ENCODE measurements at regions not wholly inside any gene's neighbourhood (a gene's known extent, or its start where the extent isn't known, plus 50 kb on each side); places are given as distances from the start of the nearest gene placed in this dataset.

DNA sequence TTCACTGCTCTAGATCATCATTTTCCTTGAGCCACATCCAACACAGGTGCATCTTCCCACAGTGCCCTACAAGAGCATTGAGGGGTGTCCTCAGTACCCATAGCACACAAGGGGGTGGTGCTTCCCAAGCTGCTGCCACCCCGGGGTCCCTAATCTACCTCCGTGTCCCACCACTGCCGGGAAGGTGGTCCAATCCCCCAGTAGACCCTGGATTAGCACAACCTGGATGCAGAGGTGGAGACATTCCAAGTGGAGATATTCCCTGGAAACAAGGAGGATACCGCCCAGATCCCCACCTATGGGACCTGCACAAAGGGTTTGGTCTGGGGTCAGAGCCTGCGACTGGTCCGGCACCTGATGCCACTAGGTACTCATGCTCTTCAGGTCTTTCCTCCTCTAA is 284.8 kb upstream of the PPP2R2D start:
- Mint-ChIP-seq H3K4me3 (no peak overlapping the region), H3K27me3 (peaks cover 4 to 14% of the 10 kb centered on the region in 2 donors), H3K36me3 (no peaks in the 10 kb centered on the region), H3K27ac (no peak overlapping the region), H3K9me3 (peaks cover 0 to 7% (median 0%) of the 10 kb centered on the region in 5 donors), H3K4me1 (no peaks in the 10 kb centered on the region)
- no peaks in the 10 kb centered on the region for H3K36me3 ChIP-seq (ENCODE audit: insufficient read depth, low read length)
- H3K4me1 ChIP-seq (ENCODE audit: insufficient read depth, low read length), result no peaks in the 10 kb centered on the region
- no peak for DNase-seq
- H3K9me3 ChIP-seq (ENCODE audit: low read length), result no peaks in the 10 kb centered on the region
- POLR2A ChIA-PET, result no interaction called here
- H3K4me3 ChIP-seq (ENCODE audit: low read length), result no peak overlapping the region
- no peak overlapping the region for H3K27ac ChIP-seq (ENCODE audit: low read depth, low read length)
- no peaks in the 10 kb centered on the region for H3K27me3 ChIP-seq (ENCODE audit: insufficient read depth, low read length, poor library complexity, severe bottlenecking)
- CTCF ChIA-PET, result no interaction called here

DNA sequence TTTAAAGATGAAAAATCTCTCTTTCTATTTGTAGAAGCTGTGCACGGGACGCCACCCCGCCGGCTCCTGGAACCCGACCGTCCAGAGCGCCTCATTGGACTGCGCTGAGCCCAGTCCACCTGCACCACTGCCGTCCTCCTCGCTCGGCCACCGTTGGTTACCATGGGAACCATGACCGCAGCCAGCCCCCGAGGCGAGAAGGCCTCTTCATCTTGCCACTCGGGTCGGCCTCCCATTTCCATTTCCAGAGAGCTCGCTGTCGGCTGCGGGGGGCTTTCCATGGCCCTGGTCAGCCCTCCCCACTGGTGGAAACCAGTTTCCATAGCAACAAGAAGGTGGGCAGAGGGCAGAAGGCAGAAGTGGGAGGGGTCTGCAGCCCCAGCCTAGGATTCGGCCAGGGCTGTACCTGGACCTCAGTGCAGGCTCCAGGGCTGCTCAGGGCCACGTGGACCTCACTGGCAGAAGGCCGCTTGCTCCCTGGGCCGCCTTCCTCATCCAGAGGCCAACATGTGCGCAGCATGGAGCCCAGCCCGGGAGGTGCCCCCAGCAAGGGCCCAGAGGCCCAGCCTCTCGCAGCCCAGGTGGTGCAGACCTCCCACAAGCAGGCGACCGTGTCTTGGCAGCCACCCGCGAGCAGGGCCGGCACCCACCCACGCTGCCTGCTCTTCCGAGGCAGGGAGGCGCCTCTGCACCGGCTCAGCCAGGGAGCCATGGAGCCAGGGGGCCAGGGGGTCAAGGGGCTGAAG is 283.5 kb upstream of the PPP2R2D start:
- Histone ChIP-seq H3K4me3 (ENCODE audit: low read length) (no peak overlapping the region), H3K36me3 (ENCODE audit: insufficient read depth, low read length) (no peaks in the 10 kb centered on the region), H3K9me3 (ENCODE audit: low read length) (no peaks in the 10 kb centered on the region), H3K27me3 (ENCODE audit: insufficient read depth, low read length, poor library complexity, severe bottlenecking) (no peaks in the 10 kb centered on the region), H3K27ac (ENCODE audit: low read depth, low read length) (no peak overlapping the region), H3K4me1 (ENCODE audit: insufficient read depth, low read length) (no peaks in the 10 kb centered on the region)
- Mint-ChIP-seq H3K4me1 (no peaks in the 10 kb centered on the region), H3K9me3 (peaks cover 0 to 7% (median 0%) of the 10 kb centered on the region in 5 donors), H3K4me3 (no peak overlapping the region), H3K27ac (no peak overlapping the region), H3K27me3 (peaks cover 4 to 14% of the 10 kb centered on the region in 2 donors), H3K36me3 (no peaks in the 10 kb centered on the region)
- peak in 1 of 5 donors; percentile 45 for DNase-seq
- CTCF ChIA-PET, result no interaction called here
- POLR2A ChIA-PET, result no interaction called here

DNA sequence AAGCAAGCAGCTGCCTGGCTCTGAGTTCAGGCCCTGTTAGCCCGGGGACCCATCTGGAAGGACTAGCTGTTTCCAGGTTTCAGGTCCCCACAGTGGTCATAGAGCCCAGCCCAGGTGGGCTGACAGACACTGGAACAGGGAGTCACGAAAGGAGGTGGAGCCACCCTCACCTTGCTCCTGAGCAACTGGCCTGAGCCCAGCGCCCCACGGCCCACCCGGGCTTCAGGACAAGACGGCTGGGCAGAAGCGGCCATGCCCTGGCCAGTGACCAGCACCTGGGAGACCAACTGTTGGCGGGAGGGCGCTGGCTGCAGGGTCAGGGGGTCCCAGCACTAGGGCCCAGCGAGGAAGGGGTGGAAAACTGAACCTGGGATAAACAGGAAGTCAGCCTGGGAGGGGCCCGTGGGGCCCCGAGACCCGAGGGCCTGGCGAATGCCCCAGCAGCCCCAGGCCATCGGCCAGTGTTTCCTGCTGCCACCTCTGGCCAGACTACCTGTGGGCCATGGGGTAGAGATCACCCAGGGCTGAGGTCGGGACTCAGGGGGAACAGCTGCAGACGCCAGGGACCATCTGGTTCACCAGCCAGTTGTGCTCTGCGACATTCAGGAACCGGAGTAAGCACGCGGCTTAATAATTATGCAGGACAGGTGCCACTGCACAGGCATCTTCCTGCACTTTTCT is 282.1 kb upstream of the PPP2R2D start:
- H3K4me1 ChIP-seq (ENCODE audit: insufficient read depth, low read length), result no peaks in the 10 kb centered on the region
- peaks cover 2 to 11% of the 10 kb centered on the region in 2 donors for H3K27me3 Mint-ChIP-seq
- no peak overlapping the region for H3K27ac ChIP-seq (ENCODE audit: low read depth, low read length)
- H3K36me3 ChIP-seq (ENCODE audit: insufficient read depth, low read length), result no peaks in the 10 kb centered on the region
- H3K27ac Mint-ChIP-seq, result no peak overlapping the region
- no peak overlapping the region for H3K4me3 ChIP-seq (ENCODE audit: low read length)
- POLR2A ChIA-PET, result no interaction called here
- H3K36me3 Mint-ChIP-seq, result no peaks in the 10 kb centered on the region
- H3K9me3 ChIP-seq (ENCODE audit: low read length), result no peaks in the 10 kb centered on the region
- peaks cover 0 to 7% (median 0%) of the 10 kb centered on the region in 5 donors for H3K9me3 Mint-ChIP-seq
- no peaks in the 10 kb centered on the region for H3K27me3 ChIP-seq (ENCODE audit: insufficient read depth, low read length, poor library complexity, severe bottlenecking)
- CTCF ChIA-PET, result no interaction called here
- DNase-seq, result no peak
- H3K4me1 Mint-ChIP-seq, result no peaks in the 10 kb centered on the region
- no peak overlapping the region for H3K4me3 Mint-ChIP-seq

DNA sequence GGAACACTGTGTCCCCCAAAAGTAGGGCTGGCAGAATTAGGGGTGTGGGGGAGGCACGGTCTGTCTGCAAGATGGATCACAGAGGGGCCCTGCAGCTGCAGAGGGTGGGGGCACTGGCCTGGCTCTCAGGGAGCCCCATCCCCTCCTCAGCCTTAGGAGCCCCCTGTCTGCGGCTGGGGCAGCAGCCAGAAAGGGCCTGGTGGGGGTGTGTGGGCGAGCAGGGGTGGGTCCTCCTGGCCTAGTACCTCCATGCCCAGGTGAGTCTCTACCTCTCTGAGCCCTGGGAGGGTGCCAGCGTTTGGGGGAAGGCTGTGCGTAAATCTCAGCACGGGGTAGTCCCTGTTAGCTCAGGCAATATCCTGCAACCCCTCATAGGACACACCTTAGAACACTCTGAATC is 280.5 kb upstream of the PPP2R2D start:
- peak in 1 of 5 donors; percentile 32 for DNase-seq
- H3K27me3 ChIP-seq (ENCODE audit: insufficient read depth, low read length, poor library complexity, severe bottlenecking), result no peaks in the 10 kb centered on the region
- H3K4me1 ChIP-seq (ENCODE audit: insufficient read depth, low read length), result no peaks in the 10 kb centered on the region
- Mint-ChIP-seq H3K27ac (no peak overlapping the region), H3K27me3 (peaks cover 2 to 3% of the 10 kb centered on the region in 2 donors), H3K36me3 (no peaks in the 10 kb centered on the region), H3K4me1 (no peaks in the 10 kb centered on the region), H3K9me3 (peaks cover 0 to 5% (median 0%) of the 10 kb centered on the region in 5 donors), H3K4me3 (no peak overlapping the region)
- no peaks in the 10 kb centered on the region for H3K9me3 ChIP-seq (ENCODE audit: low read length)
- ChIA-PET POLR2A (no interaction called here), CTCF (no interaction called here)
- no peak overlapping the region for H3K27ac ChIP-seq (ENCODE audit: low read depth, low read length)
- no peak overlapping the region for H3K4me3 ChIP-seq (ENCODE audit: low read length)
- no peaks in the 10 kb centered on the region for H3K36me3 ChIP-seq (ENCODE audit: insufficient read depth, low read length)

DNA sequence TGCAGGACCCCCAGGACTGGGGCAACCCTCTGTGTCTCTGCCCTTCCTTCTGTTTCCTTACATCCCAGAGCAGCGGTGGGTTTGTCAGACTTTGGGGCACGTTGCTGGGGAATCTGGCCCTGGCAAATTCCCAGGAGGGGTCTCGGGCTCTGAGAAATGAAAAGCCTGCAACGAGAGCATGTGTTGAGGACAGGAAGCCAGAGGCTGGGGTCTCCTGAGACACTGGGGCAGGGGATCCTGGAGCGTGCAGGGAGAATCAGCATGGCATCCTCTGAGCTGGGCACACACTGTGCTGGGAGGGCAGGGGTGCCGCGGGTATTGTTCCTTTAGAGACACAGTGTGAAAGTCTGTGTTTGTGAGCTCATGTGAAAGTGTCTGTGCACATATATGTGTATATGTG is 279.9 kb upstream of the PPP2R2D start:
- no peak overlapping the region for H3K27ac Mint-ChIP-seq
- no peak overlapping the region for H3K4me3 ChIP-seq (ENCODE audit: low read length)
- no peaks in the 10 kb centered on the region for H3K27me3 ChIP-seq (ENCODE audit: insufficient read depth, low read length, poor library complexity, severe bottlenecking)
- H3K27me3 Mint-ChIP-seq, result peaks cover 0 to 2% of the 10 kb centered on the region in 2 donors
- H3K4me1 Mint-ChIP-seq, result no peaks in the 10 kb centered on the region
- ChIA-PET CTCF (no interaction called here), POLR2A (no interaction called here)
- H3K9me3 Mint-ChIP-seq, result peaks cover 0 to 2% (median 0%) of the 10 kb centered on the region in 5 donors
- DNase-seq, result no peak
- no peaks in the 10 kb centered on the region for H3K36me3 Mint-ChIP-seq
- H3K36me3 ChIP-seq (ENCODE audit: insufficient read depth, low read length), result no peaks in the 10 kb centered on the region
- no peaks in the 10 kb centered on the region for H3K4me1 ChIP-seq (ENCODE audit: insufficient read depth, low read length)
- H3K4me3 Mint-ChIP-seq, result no peak overlapping the region
- no peaks in the 10 kb centered on the region for H3K9me3 ChIP-seq (ENCODE audit: low read length)
- H3K27ac ChIP-seq (ENCODE audit: low read depth, low read length), result no peak overlapping the region

DNA sequence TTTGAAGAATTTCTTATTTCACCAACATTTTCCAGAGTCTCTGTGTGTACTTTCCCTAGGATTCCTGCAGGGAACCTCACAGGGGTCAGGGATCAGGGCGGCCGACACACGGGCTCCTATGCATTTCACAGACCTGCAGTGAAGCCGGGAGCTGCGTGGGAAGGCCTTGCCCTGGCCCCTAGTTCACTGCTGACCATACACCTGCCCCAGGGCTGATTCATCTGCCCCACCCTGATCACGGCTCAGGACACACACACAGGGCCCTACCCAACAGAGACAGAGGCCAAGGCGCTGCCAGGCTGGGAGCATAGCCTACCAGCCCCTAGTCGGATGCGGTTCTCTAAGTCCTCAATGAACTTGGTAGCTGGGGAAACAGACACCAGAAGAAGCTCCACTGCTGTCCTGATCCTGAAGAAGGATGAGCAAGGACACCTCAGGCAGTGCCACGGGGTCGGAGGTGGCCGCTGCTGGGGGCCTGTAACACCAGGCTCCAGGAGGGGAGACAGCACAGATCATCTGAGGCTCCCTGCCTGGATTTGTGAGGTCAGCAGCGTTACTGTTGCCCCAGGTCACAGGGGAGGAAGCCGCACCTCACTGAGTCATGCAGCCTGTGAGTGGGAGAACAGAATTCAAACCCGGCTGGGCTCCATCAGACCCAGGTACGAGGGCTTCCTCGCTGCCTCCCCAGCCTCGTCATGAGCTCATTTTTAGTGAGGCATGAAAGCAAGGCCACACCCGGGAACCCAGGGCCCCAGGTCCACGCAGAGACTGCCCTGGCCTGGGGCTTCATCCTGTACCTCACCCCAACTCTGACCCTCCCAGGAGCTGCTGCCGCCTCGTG is 278.8 kb upstream of the PPP2R2D start:
- no peaks in the 10 kb centered on the region for H3K27me3 Mint-ChIP-seq
- Histone ChIP-seq H3K4me3 (ENCODE audit: low read length) (no peak overlapping the region), H3K9me3 (ENCODE audit: low read length) (no peaks in the 10 kb centered on the region), H3K36me3 (ENCODE audit: insufficient read depth, low read length) (no peaks in the 10 kb centered on the region), H3K27me3 (ENCODE audit: insufficient read depth, low read length, poor library complexity, severe bottlenecking) (no peaks in the 10 kb centered on the region), H3K27ac (ENCODE audit: low read depth, low read length) (no peak overlapping the region), H3K4me1 (ENCODE audit: insufficient read depth, low read length) (no peaks in the 10 kb centered on the region)
- peaks cover 0 to 2% (median 2%) of the 10 kb centered on the region in 5 donors for H3K9me3 Mint-ChIP-seq
- H3K27ac Mint-ChIP-seq, result peak overlapping the region in 1 of 8 donors; percentile 43
- H3K4me1 Mint-ChIP-seq, result no peaks in the 10 kb centered on the region
- no peak overlapping the region for H3K4me3 Mint-ChIP-seq
- POLR2A ChIA-PET, result no interaction called here
- H3K36me3 Mint-ChIP-seq, result no peaks in the 10 kb centered on the region
- CTCF ChIA-PET, result no interaction called here
- peak in 1 of 5 donors; percentile 37 for DNase-seq

DNA sequence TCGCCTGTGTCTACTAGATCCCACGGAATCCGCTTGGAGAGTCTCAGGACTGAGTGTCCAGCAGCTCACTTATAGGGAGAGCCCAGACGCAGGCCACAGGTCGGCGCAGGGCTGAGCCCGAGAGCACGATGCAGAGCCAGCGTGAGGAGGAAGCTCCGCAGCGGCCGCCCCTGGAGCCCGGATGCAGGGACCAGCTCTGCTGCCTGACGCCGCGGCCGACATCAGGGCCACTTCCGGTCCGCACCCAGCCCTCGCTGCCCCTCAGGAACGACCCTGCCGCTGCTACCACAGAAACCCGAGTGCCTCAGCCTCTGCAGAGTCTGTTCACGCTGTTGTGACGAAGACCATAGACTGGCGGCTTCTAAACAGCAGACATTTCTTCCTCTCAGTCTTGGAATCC is 275.8 kb upstream of the PPP2R2D start:
- ChIA-PET POLR2A (no interaction called here), CTCF (no interaction called here)
- no peak overlapping the region for H3K27ac Mint-ChIP-seq
- Histone ChIP-seq H3K9me3 (ENCODE audit: low read length) (no peaks in the 10 kb centered on the region), H3K4me3 (ENCODE audit: low read length) (no peak overlapping the region), H3K36me3 (ENCODE audit: insufficient read depth, low read length) (no peaks in the 10 kb centered on the region), H3K27me3 (ENCODE audit: insufficient read depth, low read length, poor library complexity, severe bottlenecking) (no peaks in the 10 kb centered on the region), H3K27ac (ENCODE audit: low read depth, low read length) (no peak overlapping the region), H3K4me1 (ENCODE audit: insufficient read depth, low read length) (no peaks in the 10 kb centered on the region)
- no peaks in the 10 kb centered on the region for H3K4me1 Mint-ChIP-seq
- H3K9me3 Mint-ChIP-seq, result peaks cover 5 to 12% (median 6%) of the 10 kb centered on the region in 5 donors
- DNase-seq, result peak in 1 of 5 donors; percentile 31
- no peaks in the 10 kb centered on the region for H3K27me3 Mint-ChIP-seq
- H3K36me3 Mint-ChIP-seq, result no peaks in the 10 kb centered on the region
- H3K4me3 Mint-ChIP-seq, result no peak overlapping the region

DNA sequence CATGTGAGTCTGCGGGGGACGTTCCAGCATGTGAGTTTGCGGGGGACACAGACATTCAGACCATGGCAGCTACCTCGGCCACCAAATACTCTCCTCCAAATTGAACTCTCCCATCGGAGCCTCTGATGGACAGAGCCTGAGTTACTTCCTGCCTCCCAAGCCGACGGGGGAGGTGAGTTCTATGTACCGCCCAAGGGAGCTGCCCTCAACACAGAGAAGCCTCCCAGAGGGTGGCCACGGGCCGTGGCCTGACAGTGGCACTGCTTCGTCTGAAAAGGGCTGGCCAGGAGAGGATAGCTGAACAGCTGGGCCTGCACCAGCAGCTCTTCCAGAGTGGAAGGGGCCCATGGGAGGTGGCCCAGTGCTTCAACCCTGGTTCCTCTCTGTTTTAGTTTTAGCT is 274.5 kb upstream of the PPP2R2D start:
- Mint-ChIP-seq H3K27me3 (no peaks in the 10 kb centered on the region), H3K36me3 (no peaks in the 10 kb centered on the region), H3K4me1 (no peaks in the 10 kb centered on the region), H3K9me3 (peaks cover 5 to 12% (median 6%) of the 10 kb centered on the region in 5 donors), H3K4me3 (no peak overlapping the region), H3K27ac (no peak overlapping the region)
- ChIA-PET CTCF (no interaction called here), POLR2A (no interaction called here)
- H3K36me3 ChIP-seq (ENCODE audit: insufficient read depth, low read length), result no peaks in the 10 kb centered on the region
- no peaks in the 10 kb centered on the region for H3K27me3 ChIP-seq (ENCODE audit: insufficient read depth, low read length, poor library complexity, severe bottlenecking)
- H3K27ac ChIP-seq (ENCODE audit: low read depth, low read length), result no peak overlapping the region
- H3K4me1 ChIP-seq (ENCODE audit: insufficient read depth, low read length), result no peaks in the 10 kb centered on the region
- no peak for DNase-seq
- H3K4me3 ChIP-seq (ENCODE audit: low read length), result no peak overlapping the region
- H3K9me3 ChIP-seq (ENCODE audit: low read length), result no peaks in the 10 kb centered on the region
